A673 (cell line): ENCODE measurements at regions not wholly inside any gene's neighbourhood (a gene's known extent, or its start where the extent isn't known, plus 50 kb on each side); places are given as distances from the start of the nearest gene placed in this dataset.

Experiments
- BruUV-seq: library from RNA; stranded (reverse); fragments of 400-500 nt; replicated peaks from 2 replicates; lab custom pipeline; 2021; lab: Mats Ljungman, UMichigan
- CTCF ChIA-PET: fragments of 300-600 bp; sonication (Branson Sonifier 250); formaldehyde crosslinking; loops from one replicate; lab custom pipeline; 2022; ENCODE audit warnings: antibody characterized with exemption; lab: Charles Lee
- POLR2A ChIA-PET: fragments of 300-600 bp; sonication (Branson Sonifier 250); formaldehyde crosslinking; loops from one replicate; lab custom pipeline; 2022; ENCODE audit warnings: antibody characterized with exemption; ENCODE audit not compliant: low non-redundant PET; lab: Charles Lee
- DNase-seq: peaks from one replicate; pipeline ENCODE4 v3.0.0-alpha.2; 2015; ENCODE audit warnings: low spot score
- H3K27ac ChIP-seq: fragments of 200-600 bp; sonication (generic); 2 replicates; pipeline ENCODE4 v1.5.1; 2016; ENCODE audit warnings: mixed run types, low read depth, mild to moderate bottlenecking, mixed read lengths, antibody characterized with exemption, low read length; ENCODE audit not compliant: poor library complexity, severe bottlenecking
- H3K27me3 ChIP-seq: fragments of 200-600 bp; sonication (generic); replicated peaks from 2 replicates; pipeline ENCODE4 v1.6.1; 2017; ENCODE audit warnings: mixed run types, low read depth, mild to moderate bottlenecking, mixed read lengths, antibody characterized with exemption, low read length; ENCODE audit not compliant: insufficient read depth, poor library complexity
- H3K36me3 ChIP-seq: fragments of 200-600 bp; sonication (generic); 2 replicates; pipeline ENCODE4 v1.6.1; 2016; ENCODE audit warnings: mixed run types, mild to moderate bottlenecking, mixed read lengths, antibody characterized with exemption, low read length; ENCODE audit not compliant: insufficient read depth, poor library complexity, severe bottlenecking
- H3K4me1 ChIP-seq: fragments of 200-600 bp; sonication (generic); 2 replicates; pipeline ENCODE4 v1.6.1; 2017; ENCODE audit warnings: mixed run types, mild to moderate bottlenecking, mixed read lengths, antibody characterized with exemption, low read length; ENCODE audit not compliant: insufficient read depth, poor library complexity, severe bottlenecking
- H3K4me3 ChIP-seq: fragments of 200-600 bp; sonication (generic); 2 replicates; pipeline ENCODE4 v1.5.1; 2016; ENCODE audit warnings: low read depth, mixed run types, mild to moderate bottlenecking, mixed read lengths, low read length; ENCODE audit not compliant: poor library complexity, severe bottlenecking
- H3K9me3 ChIP-seq: fragments of 200-600 bp; sonication (generic); 2 replicates; pipeline ENCODE4 v1.6.1; 2016; ENCODE audit warnings: mixed run types, low read depth, mild to moderate bottlenecking, mixed read lengths, antibody characterized with exemption, low read length; ENCODE audit not compliant: poor library complexity, severe bottlenecking
- EZH2 ChIP-seq: fragments of 200-600 bp; sonication (generic); IDR thresholded peaks from 2 replicates; pipeline ENCODE4 v1.6.1; 2017; ENCODE audit warnings: borderline replicate concordance, low read depth, mild to moderate bottlenecking, mixed read lengths, antibody characterized with exemption, low read length; ENCODE audit not compliant: poor library complexity, severe bottlenecking
- intact Hi-C: fragments of 100-400 bp; cut with micrococcal nuclease; formaldehyde crosslinking; loops from one replicate; pipeline ENCODE4 v1.10.0; 2022; ENCODE audit not compliant: unreplicated experiment
- TF ChIP-seq, protein P1 (sequence below): fragments of 300-800, 200-600 bp; sonication (generic); conservative IDR thresholded peaks from 2 replicates; pipeline ENCODE4 v1.5.1; 2017; ENCODE audit warnings: low read depth, mild to moderate bottlenecking, antibody characterized with exemption, low read length, moderate library complexity, mixed read lengths

DNA sequence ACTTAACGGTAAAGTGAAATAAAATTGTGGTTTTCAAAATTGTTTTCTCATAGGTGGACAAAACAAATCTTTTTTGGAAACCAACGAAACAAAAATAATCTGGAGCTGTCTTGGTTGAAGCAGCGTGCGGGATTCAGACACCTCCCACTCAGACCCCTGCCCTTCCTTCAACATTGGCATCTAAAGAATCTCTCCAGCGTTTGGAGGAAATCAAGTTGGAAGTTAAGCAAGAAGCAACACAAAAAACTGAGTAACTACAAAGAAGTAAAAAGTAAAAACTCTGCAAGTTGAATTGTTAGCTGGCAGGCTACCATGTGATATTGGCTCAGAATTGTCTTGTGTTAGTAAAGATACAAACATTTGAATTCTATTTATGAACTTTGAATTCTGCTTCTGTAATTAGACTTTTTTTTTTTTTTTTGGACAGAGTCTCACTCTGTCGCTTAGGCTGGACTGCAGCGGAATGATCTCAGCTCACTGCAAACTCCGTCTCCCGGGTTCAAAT lies 361.0 kb upstream of the PMFBP1 start:
- ChIA-PET CTCF (no interaction called here), POLR2A (no interaction called here)
- no peaks in the 10 kb centered on the region for H3K36me3 ChIP-seq
- H3K4me1 ChIP-seq: no peaks in the 10 kb centered on the region
- no peaks in the 10 kb centered on the region for H3K9me3 ChIP-seq
- TF ChIP-seq, protein P1, sequence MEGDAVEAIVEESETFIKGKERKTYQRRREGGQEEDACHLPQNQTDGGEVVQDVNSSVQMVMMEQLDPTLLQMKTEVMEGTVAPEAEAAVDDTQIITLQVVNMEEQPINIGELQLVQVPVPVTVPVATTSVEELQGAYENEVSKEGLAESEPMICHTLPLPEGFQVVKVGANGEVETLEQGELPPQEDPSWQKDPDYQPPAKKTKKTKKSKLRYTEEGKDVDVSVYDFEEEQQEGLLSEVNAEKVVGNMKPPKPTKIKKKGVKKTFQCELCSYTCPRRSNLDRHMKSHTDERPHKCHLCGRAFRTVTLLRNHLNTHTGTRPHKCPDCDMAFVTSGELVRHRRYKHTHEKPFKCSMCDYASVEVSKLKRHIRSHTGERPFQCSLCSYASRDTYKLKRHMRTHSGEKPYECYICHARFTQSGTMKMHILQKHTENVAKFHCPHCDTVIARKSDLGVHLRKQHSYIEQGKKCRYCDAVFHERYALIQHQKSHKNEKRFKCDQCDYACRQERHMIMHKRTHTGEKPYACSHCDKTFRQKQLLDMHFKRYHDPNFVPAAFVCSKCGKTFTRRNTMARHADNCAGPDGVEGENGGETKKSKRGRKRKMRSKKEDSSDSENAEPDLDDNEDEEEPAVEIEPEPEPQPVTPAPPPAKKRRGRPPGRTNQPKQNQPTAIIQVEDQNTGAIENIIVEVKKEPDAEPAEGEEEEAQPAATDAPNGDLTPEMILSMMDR: no peak
- TF ChIP-seq EZH2: no peak
- H3K27me3 ChIP-seq: no peaks in the 10 kb centered on the region
- H3K4me3 ChIP-seq: no peak overlapping the region
- intact Hi-C loops: loop anchor here (10.0 kb wide), 1 partner anchor 512 kb away; the partner anchor contains the start of gene ZFHX3
- no TSS peak for BruUV-seq
- no peak overlapping the region for H3K27ac ChIP-seq
- DNase-seq: no peak

DNA sequence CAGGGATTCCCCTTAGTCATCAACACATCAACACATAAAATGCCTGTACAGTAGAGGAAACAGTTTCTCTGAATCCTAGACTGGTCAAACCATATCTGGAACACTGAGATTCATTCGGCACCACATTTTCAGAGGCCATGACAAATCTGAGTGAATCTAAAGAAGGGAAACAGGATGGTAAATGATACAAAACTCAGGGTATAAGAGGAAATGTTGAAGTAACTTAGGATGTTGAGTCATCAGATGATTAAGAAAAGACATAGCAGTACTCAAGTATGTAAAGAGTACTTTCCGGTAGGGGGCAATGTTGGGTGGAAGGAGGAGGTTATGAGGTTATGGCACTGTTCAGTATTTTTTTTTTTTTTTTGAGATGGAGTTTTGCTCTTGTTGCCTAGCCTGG lies 358.5 kb upstream of the PMFBP1 start:
- TF ChIP-seq EZH2: no peak
- TF ChIP-seq, protein P1: peak; percentile 58
- Histone ChIP-seq H3K27ac (no peak overlapping the region), H3K4me1 (no peaks in the 10 kb centered on the region), H3K36me3 (no peaks in the 10 kb centered on the region), H3K9me3 (no peaks in the 10 kb centered on the region), H3K27me3 (no peaks in the 10 kb centered on the region), H3K4me3 (no peak overlapping the region)
- DNase-seq: peak; percentile 87
- POLR2A ChIA-PET: no interaction called here
- CTCF ChIA-PET: no interaction called here
- intact Hi-C loops: loop anchor here (10.0 kb wide), 1 partner anchor 514 kb away; the partner anchor contains the start of gene ZFHX3
- no TSS peak for BruUV-seq

DNA sequence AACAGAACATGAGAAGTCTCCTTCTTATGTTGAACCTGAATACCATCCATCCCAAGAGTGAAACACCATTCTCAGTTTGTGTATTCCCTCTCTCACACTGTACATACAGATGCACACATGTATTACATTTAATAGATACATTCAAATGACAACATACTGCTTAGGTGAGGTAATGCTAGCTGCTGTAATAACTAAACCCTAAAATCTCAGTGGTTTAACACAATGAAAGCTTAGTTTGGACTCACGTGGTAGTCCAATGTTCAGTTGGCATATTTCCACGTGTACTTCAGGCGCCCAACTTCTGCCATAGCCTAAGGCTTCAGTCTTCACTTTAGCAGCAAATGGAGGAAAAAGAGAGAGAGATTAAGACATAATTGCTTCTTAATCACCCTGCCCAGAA lies 351.1 kb upstream of the PMFBP1 start:
- POLR2A ChIA-PET: no interaction called here
- Histone ChIP-seq H3K27ac (no peak overlapping the region), H3K36me3 (no peaks in the 10 kb centered on the region), H3K4me3 (no peak overlapping the region), H3K9me3 (peaks cover 5% of the 10 kb centered on the region), H3K27me3 (no peaks in the 10 kb centered on the region), H3K4me1 (no peaks in the 10 kb centered on the region)
- CTCF ChIA-PET: no interaction called here
- no peak for TF ChIP-seq EZH2
- TF ChIP-seq, protein P1: no peak
- BruUV-seq: no TSS peak
- intact Hi-C loops: no loop called here
- no peak for DNase-seq
